Chondrocyte (in vitro differentiated cells): ENCODE measurements at regions not wholly inside any gene's neighbourhood (a gene's known extent, or its start where the extent isn't known, plus 50 kb on each side); places are given as distances from the start of the nearest gene placed in this dataset.

ENCODE experiments used
- DNase-seq: peaks from one replicate; pipeline ENCODE4 v3.0.0; 2021; ENCODE audit warnings: mixed read lengths, low spot score
- H3K27ac Mint-ChIP-seq: one replicate; pipeline ENCODE4 v1.8.0; 2021; ENCODE audit warnings: mild to moderate bottlenecking, moderate library complexity, mixed read lengths; ENCODE audit not compliant: unreplicated experiment
- H3K27me3 Mint-ChIP-seq: 2 replicates; pipeline ENCODE4 v1.8.0; 2021; ENCODE audit warnings: low read depth, mixed read lengths
- H3K36me3 Mint-ChIP-seq: 2 replicates; pipeline ENCODE4 v1.8.0; 2021; ENCODE audit warnings: low read depth, mixed read lengths
- H3K4me1 Mint-ChIP-seq: 2 replicates; pipeline ENCODE4 v1.8.0; 2021; ENCODE audit warnings: low read depth, mild to moderate bottlenecking, mixed read lengths
- H3K4me3 Mint-ChIP-seq: one replicate; pipeline ENCODE4 v1.8.0; 2021; ENCODE audit warnings: mild to moderate bottlenecking, moderate library complexity, mixed read lengths; ENCODE audit not compliant: unreplicated experiment
- H3K9me3 Mint-ChIP-seq: 2 replicates; pipeline ENCODE4 v1.8.0; 2021; ENCODE audit warnings: low read depth, mixed read lengths
- TF ChIP-seq, protein P1 (sequence below): fragments of 200-600 bp; sonication (generic); IDR thresholded peaks from 2 replicates; pipeline ENCODE4 v1.5.0; 2021; ENCODE audit warnings: antibody characterized with exemption, mild to moderate bottlenecking, moderate library complexity

DNA sequence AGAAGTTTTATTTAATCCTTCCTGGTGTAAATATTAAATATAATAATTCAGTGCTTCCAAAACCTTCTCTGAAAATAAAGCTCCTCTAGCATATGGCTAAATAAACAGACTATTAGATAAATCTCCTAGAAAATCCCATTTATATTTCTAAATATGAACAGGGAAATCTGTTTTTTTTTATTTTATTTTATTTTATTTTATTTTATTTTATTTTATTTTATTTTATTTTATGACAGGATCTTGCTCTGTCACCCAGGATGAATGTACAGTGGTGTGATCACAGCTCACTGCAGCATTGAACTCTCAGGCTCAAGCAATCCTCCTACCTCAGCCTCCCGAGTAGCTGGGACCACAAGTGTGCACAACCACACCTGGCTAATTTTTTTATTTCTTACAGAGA lies 673.5 kb downstream of the IRS1 start:
- Mint-ChIP-seq H3K27me3 (no peaks in the 10 kb centered on the region), H3K36me3 (no peaks in the 10 kb centered on the region), H3K4me3 (no peak overlapping the region), H3K27ac (no peak overlapping the region), H3K4me1 (peaks cover 10% of the 10 kb centered on the region), H3K9me3 (no peaks in the 10 kb centered on the region)
- no peak for DNase-seq
- TF ChIP-seq, protein P1, sequence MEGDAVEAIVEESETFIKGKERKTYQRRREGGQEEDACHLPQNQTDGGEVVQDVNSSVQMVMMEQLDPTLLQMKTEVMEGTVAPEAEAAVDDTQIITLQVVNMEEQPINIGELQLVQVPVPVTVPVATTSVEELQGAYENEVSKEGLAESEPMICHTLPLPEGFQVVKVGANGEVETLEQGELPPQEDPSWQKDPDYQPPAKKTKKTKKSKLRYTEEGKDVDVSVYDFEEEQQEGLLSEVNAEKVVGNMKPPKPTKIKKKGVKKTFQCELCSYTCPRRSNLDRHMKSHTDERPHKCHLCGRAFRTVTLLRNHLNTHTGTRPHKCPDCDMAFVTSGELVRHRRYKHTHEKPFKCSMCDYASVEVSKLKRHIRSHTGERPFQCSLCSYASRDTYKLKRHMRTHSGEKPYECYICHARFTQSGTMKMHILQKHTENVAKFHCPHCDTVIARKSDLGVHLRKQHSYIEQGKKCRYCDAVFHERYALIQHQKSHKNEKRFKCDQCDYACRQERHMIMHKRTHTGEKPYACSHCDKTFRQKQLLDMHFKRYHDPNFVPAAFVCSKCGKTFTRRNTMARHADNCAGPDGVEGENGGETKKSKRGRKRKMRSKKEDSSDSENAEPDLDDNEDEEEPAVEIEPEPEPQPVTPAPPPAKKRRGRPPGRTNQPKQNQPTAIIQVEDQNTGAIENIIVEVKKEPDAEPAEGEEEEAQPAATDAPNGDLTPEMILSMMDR = no peak

DNA sequence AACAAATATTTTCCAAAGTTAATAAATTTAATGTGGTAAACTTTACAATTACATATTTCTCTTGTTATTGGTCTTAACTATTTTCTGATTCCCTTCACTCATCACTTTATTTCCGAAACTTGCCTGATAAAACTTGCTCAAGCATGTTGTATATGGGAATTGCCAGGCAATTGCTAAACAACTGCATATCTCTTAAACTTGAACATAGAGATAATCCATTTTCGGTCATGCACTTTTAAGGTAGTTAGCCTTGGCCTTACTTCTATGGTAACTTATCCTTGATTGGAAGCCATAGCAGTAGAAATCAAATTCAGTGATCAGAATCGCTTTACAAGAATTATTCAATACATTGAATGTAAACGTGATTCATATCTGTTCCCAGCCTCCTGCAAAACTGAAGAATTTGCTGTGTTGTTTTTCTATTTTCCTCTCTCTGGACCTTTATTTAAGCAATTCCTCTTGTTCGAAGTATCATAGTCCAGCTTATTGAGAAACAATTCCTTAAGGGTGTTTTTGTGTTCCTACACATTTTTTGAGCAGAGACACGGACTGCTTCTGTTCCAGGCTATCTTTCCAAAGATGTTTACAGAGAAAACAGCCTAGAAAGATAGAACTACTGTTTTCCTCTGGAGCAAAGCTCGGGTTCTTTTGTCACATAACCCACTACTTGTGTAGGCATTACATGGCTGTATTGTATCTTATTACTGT lies 674.3 kb downstream of the IRS1 start:
- Mint-ChIP-seq H3K27me3 (no peaks in the 10 kb centered on the region), H3K36me3 (no peaks in the 10 kb centered on the region), H3K4me1 (peaks cover 11% of the 10 kb centered on the region), H3K4me3 (no peak overlapping the region), H3K27ac (no peak overlapping the region), H3K9me3 (no peaks in the 10 kb centered on the region)
- DNase-seq = no peak
- TF ChIP-seq, protein P1 = no peak

DNA sequence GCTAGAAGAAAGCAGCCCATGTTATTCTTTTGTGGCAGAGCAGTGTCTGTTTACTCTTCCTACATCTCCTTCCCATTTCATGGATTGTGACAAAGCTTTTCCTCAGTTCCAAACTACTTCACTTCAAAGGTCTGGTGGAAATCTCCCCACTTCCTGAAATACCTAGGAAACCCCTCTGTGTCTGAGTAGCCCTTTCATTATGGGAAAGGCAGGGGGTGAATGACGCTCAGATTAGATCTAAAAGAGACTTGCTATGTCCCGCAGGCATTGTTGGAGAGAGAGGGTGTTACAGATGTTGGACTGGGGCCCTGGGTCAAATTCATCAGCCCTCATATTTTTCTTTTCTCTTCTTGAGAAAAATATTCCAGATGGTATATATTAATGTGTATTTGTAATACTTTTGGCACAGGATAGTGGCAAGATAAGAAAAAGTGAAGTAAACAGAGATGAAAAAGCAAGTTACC lies 675.0 kb downstream of the IRS1 start:
- Mint-ChIP-seq H3K9me3 (no peaks in the 10 kb centered on the region), H3K4me1 (peaks cover 11% of the 10 kb centered on the region), H3K27me3 (no peaks in the 10 kb centered on the region), H3K27ac (no peak overlapping the region), H3K36me3 (no peaks in the 10 kb centered on the region), H3K4me3 (no peak overlapping the region)
- no peak for DNase-seq
- TF ChIP-seq, protein P1 = no peak

DNA sequence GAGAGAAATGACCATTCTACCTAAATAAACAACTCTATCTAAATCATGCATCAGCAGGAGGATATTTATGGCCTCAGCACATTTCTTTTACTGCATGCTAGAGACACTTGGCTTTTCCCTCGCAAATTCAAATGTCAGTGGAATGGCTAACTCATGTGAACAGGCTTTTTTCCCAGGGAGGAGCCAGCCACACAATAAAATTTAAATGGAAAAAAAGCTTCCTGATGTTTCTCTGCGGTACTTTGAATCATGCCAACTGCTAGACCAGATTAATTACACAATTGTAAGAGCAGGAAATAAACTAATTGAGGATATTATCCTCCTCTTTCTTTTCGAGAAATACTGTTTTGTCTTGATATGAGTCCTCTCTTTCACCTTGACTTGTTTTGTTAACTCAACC lies 676.3 kb downstream of the IRS1 start:
- no peaks in the 10 kb centered on the region for H3K27me3 Mint-ChIP-seq
- no peak overlapping the region for H3K27ac Mint-ChIP-seq
- H3K36me3 Mint-ChIP-seq = no peaks in the 10 kb centered on the region
- no peak for DNase-seq
- no peaks in the 10 kb centered on the region for H3K9me3 Mint-ChIP-seq
- peaks cover 17% of the 10 kb centered on the region for H3K4me1 Mint-ChIP-seq
- H3K4me3 Mint-ChIP-seq = no peak overlapping the region
- TF ChIP-seq, protein P1 = no peak

DNA sequence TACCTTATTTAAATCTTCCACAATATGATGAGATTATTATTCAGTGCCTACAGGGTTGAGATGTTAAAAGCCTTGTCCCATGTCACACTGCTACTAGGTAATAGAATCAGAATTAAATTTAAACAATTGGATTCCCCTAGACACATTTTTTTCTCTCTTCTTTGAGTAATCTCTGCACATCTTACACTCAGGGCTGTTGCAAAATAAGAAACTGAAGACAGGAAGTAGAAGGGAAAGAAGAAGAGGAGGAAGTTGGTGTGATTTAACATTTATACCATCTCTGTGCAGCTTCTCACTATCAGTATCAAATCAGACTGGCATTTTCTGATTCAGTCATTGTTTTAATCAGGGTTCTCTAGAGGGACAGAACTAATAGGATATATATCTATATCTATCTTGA lies 677.6 kb downstream of the IRS1 start:
- Mint-ChIP-seq H3K27ac (no peak overlapping the region), H3K4me3 (no peak overlapping the region), H3K4me1 (peaks cover 24% of the 10 kb centered on the region), H3K9me3 (no peaks in the 10 kb centered on the region), H3K36me3 (no peaks in the 10 kb centered on the region), H3K27me3 (no peaks in the 10 kb centered on the region)
- TF ChIP-seq, protein P1 = no peak
- no peak for DNase-seq
